Inflammatory macrophage treated with lipopolysaccharide for 1 hour (primary cell): ENCODE measurements at regions not wholly inside any gene's neighbourhood (a gene's known extent, or its start where the extent isn't known, plus 50 kb on each side); places are given as distances from the start of the nearest gene placed in this dataset.
"Not testable (repeated sequence)": the region's sequence is repeated elsewhere in the genome, so short reads cannot be mapped to it uniquely, and the experiment has no call there.

Experiments
- DNase-seq, 2 donors: peaks; one replicate each; pipeline ENCODE4 v3.0.0-alpha.2; 2020 to 2022

DNA sequence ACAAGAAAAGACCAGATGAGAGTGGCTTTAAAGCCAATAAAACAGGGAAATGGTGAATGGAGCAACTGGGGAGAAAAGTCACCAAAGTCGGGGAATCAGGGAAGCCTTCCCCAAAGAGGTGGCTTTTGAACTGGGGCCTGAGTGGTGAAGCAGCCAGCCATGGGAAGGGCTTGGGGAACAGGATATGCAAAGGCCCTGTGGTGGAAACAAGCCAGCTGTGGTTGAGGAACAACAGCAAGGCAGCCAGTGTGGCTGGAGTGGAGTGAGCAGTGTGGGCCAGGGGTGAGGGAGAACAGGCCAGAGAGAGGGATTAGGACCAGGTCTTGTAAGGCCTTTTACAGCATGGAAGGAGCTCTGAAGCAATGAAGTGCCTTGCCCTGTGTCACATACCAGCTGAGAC lies 51.0 kb upstream of the ROPN1B start:
- DNase-seq: not testable (repeated sequence)

DNA sequence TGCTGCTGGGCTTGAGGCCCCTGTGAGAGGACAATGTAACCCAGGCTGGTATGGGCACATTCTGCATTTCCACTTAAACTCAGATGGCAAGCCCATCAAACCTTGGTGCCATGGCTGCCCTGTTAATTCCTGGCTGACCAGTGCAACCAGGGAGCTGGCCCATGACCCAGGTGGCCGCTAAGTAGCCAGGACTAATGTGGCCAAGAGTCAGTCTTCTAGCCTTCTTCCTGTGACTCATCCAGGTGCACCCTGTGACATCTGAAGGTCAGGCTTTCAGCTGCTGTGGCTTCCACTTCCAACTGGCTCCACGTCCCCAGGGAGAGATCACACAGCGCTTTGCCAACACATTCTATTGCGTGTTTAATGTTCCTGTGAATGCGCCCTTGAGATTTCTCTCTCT lies 50.5 kb upstream of the ROPN1B start:
- not testable (repeated sequence) for DNase-seq

DNA sequence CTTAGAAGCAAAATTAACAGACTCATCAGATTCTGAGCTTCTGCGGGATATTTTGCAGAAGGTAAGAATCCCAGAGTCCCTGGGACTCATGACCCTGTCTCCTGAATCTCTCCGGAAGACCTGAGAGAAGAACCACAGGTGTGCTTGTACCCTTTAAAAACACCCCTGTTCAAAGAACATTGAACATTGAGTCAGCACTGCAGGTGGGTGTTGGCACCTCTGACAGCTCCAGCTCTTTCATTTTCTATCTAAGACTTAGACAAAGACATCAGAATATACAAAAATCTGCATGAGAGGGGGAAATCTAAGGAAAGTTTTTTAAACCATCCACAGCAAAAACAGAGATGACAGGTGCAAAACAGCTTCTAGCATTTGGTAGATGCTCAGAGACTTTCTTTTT lies 50.1 kb upstream of the ROPN1B start:
- DNase-seq: not testable (repeated sequence)
